ENCODE measurements at regions not wholly inside any gene's neighbourhood (a gene's known extent, or its start where the extent isn't known, plus 50 kb on each side); places are given as distances from the start of the nearest gene placed in this dataset.

GRCh38 chr7:20514364-20514763, 101.1 kb upstream of the ABCB5 start (continued):
- TF ChIP-seq, protein P1, sequence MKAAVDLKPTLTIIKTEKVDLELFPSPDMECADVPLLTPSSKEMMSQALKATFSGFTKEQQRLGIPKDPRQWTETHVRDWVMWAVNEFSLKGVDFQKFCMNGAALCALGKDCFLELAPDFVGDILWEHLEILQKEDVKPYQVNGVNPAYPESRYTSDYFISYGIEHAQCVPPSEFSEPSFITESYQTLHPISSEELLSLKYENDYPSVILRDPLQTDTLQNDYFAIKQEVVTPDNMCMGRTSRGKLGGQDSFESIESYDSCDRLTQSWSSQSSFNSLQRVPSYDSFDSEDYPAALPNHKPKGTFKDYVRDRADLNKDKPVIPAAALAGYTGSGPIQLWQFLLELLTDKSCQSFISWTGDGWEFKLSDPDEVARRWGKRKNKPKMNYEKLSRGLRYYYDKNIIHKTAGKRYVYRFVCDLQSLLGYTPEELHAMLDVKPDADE (IDR thresholded peaks at IDR 0.05): no peak
- TF ChIP-seq NANOG (IDR thresholded peaks at IDR 0.05; ENCODE audit: borderline replicate concordance) (no peak), POLR2AphosphoS5 (IDR thresholded peaks at IDR 0.05; ENCODE audit: low read depth) (no peak), ZNF114 (CRISPR knock-in tag; IDR thresholded peaks at IDR 0.05) (no peak), CTCF (conservative IDR thresholded peaks at IDR 0.05; ENCODE audit: low read depth in 2 of 2) (no peak), EZH2 (IDR thresholded peaks at IDR 0.05; ENCODE audit: low read depth, unreplicated experiment) (no peak), JUNB (IDR thresholded peaks at IDR 0.05; ENCODE audit: unreplicated experiment) (no peak)

DNA sequence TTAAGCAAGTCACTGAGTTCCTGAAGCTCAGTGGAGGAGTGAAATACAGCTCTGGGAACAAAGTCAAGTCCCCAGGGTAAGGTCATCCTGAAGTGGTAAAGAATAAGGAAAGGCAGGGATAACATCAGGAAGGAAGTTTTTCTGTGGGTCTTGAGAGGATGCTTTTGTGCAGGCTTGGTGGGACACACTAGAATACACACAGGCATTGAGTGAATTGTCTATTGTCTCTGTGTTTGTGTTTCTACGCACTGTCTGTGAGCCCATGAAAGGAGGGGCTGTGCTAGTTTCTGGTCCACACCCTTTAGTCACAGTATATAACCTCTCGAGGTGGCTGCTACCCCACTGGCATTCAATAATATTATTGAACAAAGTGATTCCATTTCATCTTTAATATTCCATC, 95.8 kb upstream of the ABCB5 start:
- H3F3A ChIP-seq (replicated peaks; ENCODE audit: low read depth): no peaks in the 10 kb centered on the region
- no peaks in the 10 kb centered on the region for H3K36me3 ChIP-seq (ENCODE audit: insufficient read depth)
- H3K27ac ChIP-seq (ENCODE audit: low read depth): no peak overlapping the region
- H3K79me2 ChIP-seq (replicated peaks; ENCODE audit: insufficient read depth): no peaks in the 10 kb centered on the region
- no peak overlapping the region for H2AFZ ChIP-seq
- ATAC-seq (no peak), DNase-seq (ENCODE audit: low spot score) (no peak)
- Mint-ChIP-seq H3K4me1 (no peaks in the 10 kb centered on the region), H3K36me3 (ENCODE audit: low read depth) (no peaks in the 10 kb centered on the region), H3K9me3 (peaks cover 3% of the 10 kb centered on the region; the same call in 1 of the 3 replicates), H3K27me3 (ENCODE audit: insufficient read depth, low read depth, poor library complexity) (no peaks in the 10 kb centered on the region), H3K27ac (no peak overlapping the region), H3K4me3 (no peak overlapping the region)
- H3K27me3 ChIP-seq (ENCODE audit: insufficient read depth): no peaks in the 10 kb centered on the region
- no peaks in the 10 kb centered on the region for H3K9me2 ChIP-seq (ENCODE audit: insufficient read depth)
- TF ChIP-seq REST (IDR thresholded peaks at IDR 0.05; ENCODE audit: unreplicated experiment) (no peak), ZNF331 (CRISPR knock-in tag; IDR thresholded peaks at IDR 0.05; ENCODE audit: low read depth) (no peak), EZH2 (IDR thresholded peaks at IDR 0.05; ENCODE audit: low read depth, unreplicated experiment) (no peak), STAT1 (IDR thresholded peaks at IDR 0.05; ENCODE audit: unreplicated experiment) (no peak), POLR2AphosphoS5 (IDR thresholded peaks at IDR 0.05; ENCODE audit: low read depth) (no peak)
- TF ChIP-seq, protein P1 (IDR thresholded peaks at IDR 0.05): no peak
- no peak overlapping the region for H3K4me2 ChIP-seq
- no peak overlapping the region for H3K4me3 ChIP-seq
- H3K4me1 ChIP-seq (ENCODE audit: insufficient read depth): no peaks in the 10 kb centered on the region
- H4K20me1 ChIP-seq (replicated peaks; ENCODE audit: insufficient read depth): no peaks in the 10 kb centered on the region
